ENCODE measurements at regions not wholly inside any gene's neighbourhood (a gene's known extent, or its start where the extent isn't known, plus 50 kb on each side); places are given as distances from the start of the nearest gene placed in this dataset.

GRCh38 chr3:160106905-160107861 is 118.0 kb upstream of the C3orf80 start (continued):
- TF ChIP-seq ZNF281 (CRISPR knock-in tag; IDR thresholded peaks at IDR 0.05; ENCODE audit: borderline replicate concordance) (peak; percentile 46; the same call in 1 of the 2 replicates), ZNF788 (CRISPR knock-in tag; IDR thresholded peaks at IDR 0.05; ENCODE audit: borderline replicate concordance) (peak; percentile 86; the same call in 1 of the 2 replicates), LBX2 (CRISPR knock-in tag; IDR thresholded peaks at IDR 0.05; ENCODE audit: borderline replicate concordance) (no peak), ZNF468 (CRISPR knock-in tag; IDR thresholded peaks at IDR 0.05) (no peak), IRX3 (CRISPR knock-in tag; IDR thresholded peaks at IDR 0.05; ENCODE audit: borderline replicate concordance, low read depth) (no peak), HOXD1 (CRISPR knock-in tag; IDR thresholded peaks at IDR 0.05) (no peak), TOPORS (CRISPR knock-in tag; IDR thresholded peaks at IDR 0.05) (0 out of 2 replicates have a peak, but pooled peaks have one; percentile 44), ZNF362 (CRISPR knock-in tag; IDR thresholded peaks at IDR 0.05; ENCODE audit: borderline replicate concordance) (peak; percentile 81; the same call in 1 of the 2 replicates), ZBTB33 (CRISPR knock-in tag; IDR thresholded peaks at IDR 0.05) (peak; percentile 78), PBX3 (CRISPR knock-in tag; IDR thresholded peaks at IDR 0.05; ENCODE audit: borderline replicate concordance) (no peak), MNT (IDR thresholded peaks at IDR 0.05) (peak; percentile 70; the same call in 1 of the 2 replicates), LCORL (IDR thresholded peaks at IDR 0.05) (peak; percentile 20; the same call in 1 of the 2 replicates), LCORL (CRISPR knock-in tag; IDR thresholded peaks at IDR 0.05) (peak; percentile 88; the same call in 1 of the 2 replicates), ZBTB44 (CRISPR knock-in tag; IDR thresholded peaks at IDR 0.05) (no peak), MEIS1 (CRISPR knock-in tag; IDR thresholded peaks at IDR 0.05; ENCODE audit: borderline replicate concordance) (no peak), ZNF101 (CRISPR knock-in tag; IDR thresholded peaks at IDR 0.05; ENCODE audit: borderline replicate concordance, low read depth) (0 out of 2 replicates have a peak, but pooled peaks have one; percentile 63)
